ENCODE measurements at regions not wholly inside any gene's neighbourhood (a gene's known extent, or its start where the extent isn't known, plus 50 kb on each side); places are given as distances from the start of the nearest gene placed in this dataset.

GRCh38 chr1:164433141-164433817, 125.7 kb upstream of the PBX1 start:
- TF ChIP-seq CTCF (IDR thresholded peaks at IDR 0.05) (no peak), ZFX (IDR thresholded peaks at IDR 0.05; ENCODE audit: borderline replicate concordance) (no peak)

Measured in 22Rv1 (cell line).